Heart left ventricle (tissue), 13 donors: ENCODE measurements at regions not wholly inside any gene's neighbourhood (a gene's known extent, or its start where the extent isn't known, plus 50 kb on each side); places are given as distances from the start of the nearest gene placed in this dataset.
"Not testable (repeated sequence)": the region's sequence is repeated elsewhere in the genome, so short reads cannot be mapped to it uniquely, and the experiment has no call there.

Experiments used
- CTCF ChIP-seq, 12 donors: fragments of 200-600 bp; sonication (generic) in 4 of 12; IDR thresholded peaks; one replicate each; pipeline versions ENCODE4 v1.5.0 to v1.8.0; 2018 to 2022; ENCODE audit warnings: antibody characterized with exemption in 12 of 12, mild to moderate bottlenecking in 5 of 12
- POLR2A ChIP-seq, 2 donors: fragments of 450-650 bp; IDR thresholded peaks; one replicate each; pipeline ENCODE4 v1.6.1; 2017; ENCODE audit warnings: antibody characterized with exemption in 2 of 2, mild to moderate bottlenecking in 2 of 2, moderate library complexity in 2 of 2
- donor health status: ischemic (EF 13 %, LVEDD 7.1; RV severe dilation, severe dysfunction).
- donor health status: DM: no; HTN: yes; CAD: no.
- donor health status: DM: no; HTN: no; CAD: no.
- donor health status: ischemic (EF 25% LVEDD 6.9; RV normal size, moderate dysfunction).
- donor health status: ischemic (EF 25% LVEDD 5.7; RV mildly dilated, moderate dysfunction).
- donor health status: ischemic (EF 35%, LVEDD 5.7; RV mildly dilated, moderate dysfunction).
- donor health status: nonischemic (EF 11% LVEDD 7.7; RV severe dilation, severe dysfunction).
- donor health status: DM: yes; HTN: yes; CAD: no.
- donor health status: PGD.
- donor health status: ischemic (EF 29% LVEDD 5.4; RV normal size, mild dysfunction).
- donor health status: nonischemic (EF 23%, LVEDD 6.1; RV moderate dilation, normal function).

DNA sequence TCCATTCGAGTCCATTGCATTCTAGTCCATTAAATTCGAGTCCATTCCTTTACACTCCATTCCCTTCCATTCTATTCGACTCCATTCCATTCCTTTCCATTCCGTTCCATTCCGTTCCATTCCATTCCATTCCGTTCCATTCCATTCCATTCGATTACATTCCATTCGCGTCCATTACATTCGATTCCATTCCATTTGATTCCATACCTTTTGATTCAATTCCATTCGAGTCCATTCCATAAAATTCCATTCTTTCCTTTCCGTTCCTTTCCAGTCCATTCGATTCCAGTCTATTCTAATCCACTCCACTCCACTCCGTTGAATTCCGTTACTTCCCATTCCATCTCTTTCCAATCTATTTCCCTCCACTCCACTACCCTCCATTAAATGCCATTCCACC lies 2579.2 kb upstream of the TPTE start:
- TF ChIP-seq CTCF, POLR2A (IDR thresholded peaks at IDR 0.05): not testable (repeated sequence)
